HK-2 (cell line): ENCODE measurements at regions not wholly inside any gene's neighbourhood (a gene's known extent, or its start where the extent isn't known, plus 50 kb on each side); places are given as distances from the start of the nearest gene placed in this dataset.
"Not testable (repeated sequence)": the region's sequence is repeated elsewhere in the genome, so short reads cannot be mapped to it uniquely, and the experiment has no call there.

Experiments
- DNase-seq: peaks from one replicate; pipeline ENCODE4 v3.0.0-alpha.2; 2018; ENCODE audit not compliant: unreplicated experiment

DNA sequence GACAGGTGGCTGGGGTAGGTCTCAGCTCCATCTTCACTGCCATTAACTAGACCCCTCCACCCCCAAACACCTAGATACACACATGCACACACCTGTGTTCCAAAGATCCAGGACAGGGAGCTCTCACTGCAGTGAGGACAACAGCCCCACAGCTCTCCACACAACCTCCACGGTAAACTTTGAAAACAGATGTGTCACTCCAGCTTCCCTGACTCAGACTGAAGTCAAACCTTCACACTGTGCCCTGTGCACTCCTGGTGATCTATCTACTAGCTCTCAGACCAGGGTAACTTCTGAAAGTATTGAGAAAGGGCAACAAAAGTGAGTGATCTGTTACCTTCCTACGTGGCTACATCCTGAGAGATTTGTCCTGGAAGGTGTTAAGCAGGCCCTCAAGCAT lies 519.8 kb downstream of the XPNPEP1 start:
- DNase-seq = no peak

DNA sequence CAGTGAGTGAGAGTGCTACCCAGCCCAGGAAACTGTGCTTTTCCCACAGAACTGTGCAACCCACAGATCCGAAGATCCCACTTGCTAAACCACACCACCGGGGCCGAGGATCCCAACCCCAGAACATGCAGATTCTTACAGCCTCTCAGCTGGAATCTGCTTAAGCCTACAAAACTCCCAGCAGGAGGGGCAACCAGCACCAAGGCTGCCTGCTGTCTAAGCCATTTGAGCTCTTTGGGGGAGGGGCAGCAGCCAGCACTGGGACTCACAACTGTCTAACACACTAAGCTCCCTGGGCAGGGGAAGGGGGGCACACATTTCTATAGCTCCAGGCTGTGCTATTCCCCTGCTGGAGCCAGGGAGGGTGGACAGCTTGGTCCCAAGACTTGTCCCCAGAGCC lies 529.9 kb downstream of the XPNPEP1 start:
- DNase-seq = no peak

DNA sequence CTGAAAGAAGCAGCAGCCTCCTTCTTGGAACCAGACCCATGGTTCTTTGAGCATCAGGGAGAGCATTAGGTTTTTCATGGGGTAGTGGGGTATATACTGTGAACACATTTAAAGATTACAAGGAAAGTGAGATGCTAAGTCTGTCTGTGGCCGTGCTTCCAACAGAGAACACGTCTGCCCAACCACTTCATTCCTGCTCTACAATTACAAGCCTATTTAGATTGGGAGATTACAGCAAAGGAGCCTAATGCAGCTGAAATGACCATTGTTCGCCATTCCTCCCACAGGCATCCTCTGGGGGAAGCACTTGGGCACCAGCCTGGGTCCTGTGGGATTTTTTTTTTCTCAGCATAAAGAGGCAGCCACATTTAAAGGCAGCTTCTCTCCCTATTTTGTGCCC lies 536.4 kb downstream of the XPNPEP1 start:
- no peak for DNase-seq

DNA sequence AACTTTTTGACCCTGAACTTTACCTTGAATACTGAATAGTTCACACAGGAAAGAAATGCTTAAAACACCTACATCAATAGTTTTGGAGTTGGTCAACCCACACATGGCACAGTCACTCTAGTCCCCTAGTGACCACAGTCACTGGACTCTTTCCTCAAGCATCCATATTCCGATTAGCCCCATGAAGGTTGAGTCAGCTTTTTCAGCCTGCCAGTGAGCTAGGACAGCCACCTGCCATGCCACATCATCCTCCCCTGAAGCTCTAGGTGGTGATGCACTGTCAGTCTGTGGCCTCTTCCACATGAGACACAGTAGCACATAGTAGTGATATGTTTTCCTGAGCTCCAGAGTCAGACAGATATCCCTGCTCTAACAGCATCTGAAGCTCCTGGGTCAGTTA lies 537.2 kb downstream of the XPNPEP1 start:
- no peak for DNase-seq

DNA sequence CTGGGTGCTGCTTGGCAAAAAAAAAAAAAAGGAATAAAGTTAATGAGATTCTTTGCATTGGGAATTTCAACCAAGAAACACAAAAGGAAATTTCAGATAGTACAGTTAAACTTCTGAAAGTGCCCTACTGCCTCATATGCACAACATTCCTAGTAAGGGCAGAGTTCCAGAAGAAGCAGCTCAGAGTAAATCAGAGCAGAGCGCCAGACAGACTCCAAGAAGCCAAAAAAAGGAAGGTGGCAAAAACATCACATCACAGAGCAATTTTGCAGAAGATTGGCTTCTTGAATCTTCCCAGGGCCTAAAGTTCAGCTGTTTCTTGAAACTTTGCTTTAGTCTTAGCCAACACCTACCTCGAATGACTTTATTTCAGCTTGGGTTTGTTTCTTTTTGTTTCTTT lies 544.1 kb downstream of the XPNPEP1 start:
- no peak for DNase-seq

DNA sequence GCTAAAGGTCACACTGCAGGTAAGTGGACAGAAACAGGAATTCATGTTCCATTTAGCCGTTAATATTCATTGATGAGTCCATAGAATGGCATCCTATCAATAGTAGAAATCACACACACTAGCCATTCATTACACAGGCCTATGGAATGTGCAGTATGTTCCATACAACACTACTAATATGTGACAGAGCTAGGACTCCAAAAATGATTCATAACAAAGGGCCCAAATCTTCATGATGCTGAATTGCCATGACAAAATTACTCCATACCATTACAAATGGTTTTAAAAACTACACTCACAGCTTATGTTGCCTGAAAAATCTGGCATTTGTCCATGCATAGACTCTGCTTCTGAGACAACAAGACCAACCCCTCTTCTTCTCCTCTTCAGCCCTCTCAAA lies 549.1 kb downstream of the XPNPEP1 start:
- DNase-seq = no peak

DNA sequence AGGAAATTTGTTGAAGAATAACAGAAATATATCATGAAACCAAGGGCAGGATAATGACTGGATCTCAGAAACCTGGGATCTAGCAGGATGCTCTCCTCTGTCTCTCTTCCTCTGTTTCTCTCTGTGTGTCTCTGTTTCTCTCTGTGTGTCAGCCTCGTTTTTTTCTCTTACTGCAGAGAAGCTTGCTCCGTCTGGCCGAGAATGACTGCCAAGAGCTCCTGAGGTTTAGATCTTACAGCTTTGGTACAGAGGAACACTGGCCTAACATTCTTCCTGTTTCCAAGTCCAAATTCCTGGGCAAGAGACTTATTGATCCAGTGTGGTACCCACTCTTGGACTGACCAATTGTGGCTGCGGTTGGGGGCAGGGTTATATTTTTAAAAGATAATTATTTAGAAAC lies 564.0 kb downstream of the XPNPEP1 start:
- DNase-seq = no peak

DNA sequence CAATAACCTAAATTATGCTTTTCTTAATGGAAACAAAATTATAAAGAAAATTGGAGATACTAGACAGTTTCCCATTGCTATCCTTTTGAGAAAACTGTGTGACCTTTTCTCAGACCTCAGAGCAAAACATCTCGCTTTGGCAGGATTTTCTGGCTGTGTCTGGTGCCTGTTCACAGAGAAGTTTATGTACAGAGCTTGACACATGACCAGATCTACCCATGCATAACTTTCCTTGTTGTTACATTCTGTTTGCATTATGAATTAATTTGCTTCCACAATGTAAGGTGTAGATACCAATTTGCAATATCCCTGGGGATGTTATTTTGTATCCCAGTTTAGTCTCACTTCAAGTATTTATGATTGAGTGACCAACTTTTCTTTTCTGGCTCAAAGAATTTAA lies 565.0 kb downstream of the XPNPEP1 start:
- DNase-seq = no peak

DNA sequence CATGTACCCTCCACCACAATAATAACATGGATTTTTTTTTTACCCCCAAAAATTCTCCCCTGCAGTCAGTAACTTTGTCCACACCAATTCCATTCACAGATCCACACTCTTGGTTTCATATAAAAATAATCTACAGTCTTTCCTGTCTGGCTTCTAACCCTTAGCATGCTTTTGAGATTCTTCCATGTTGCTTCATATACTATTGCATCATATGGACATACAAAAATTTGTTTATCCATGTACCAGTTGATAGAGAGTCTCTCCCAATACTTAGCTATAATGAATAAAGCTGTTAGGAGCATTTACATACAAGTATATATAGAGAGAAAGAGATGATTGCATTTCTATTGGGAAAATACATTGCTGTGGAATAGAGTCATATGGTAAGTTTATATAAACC lies 575.0 kb downstream of the XPNPEP1 start:
- DNase-seq = no peak

DNA sequence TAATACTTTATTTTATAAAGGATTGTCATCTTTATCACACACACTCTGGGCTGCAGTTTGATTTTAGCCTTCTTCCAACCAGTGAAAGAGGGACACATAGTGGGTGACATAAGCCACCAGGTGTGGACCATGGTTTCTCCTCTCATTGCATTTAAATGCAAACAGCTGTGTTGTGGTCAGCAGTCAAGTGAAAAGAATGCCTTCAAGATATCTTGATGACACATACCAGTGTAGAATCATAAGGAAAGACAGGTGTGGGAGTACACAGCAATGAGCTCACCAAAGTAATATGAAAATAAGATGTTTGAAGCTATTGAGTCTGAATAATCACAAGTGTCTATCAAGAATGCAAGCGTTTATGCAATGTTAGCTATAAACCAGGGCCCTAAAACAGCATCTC lies 580.0 kb downstream of the XPNPEP1 start:
- DNase-seq = no peak

DNA sequence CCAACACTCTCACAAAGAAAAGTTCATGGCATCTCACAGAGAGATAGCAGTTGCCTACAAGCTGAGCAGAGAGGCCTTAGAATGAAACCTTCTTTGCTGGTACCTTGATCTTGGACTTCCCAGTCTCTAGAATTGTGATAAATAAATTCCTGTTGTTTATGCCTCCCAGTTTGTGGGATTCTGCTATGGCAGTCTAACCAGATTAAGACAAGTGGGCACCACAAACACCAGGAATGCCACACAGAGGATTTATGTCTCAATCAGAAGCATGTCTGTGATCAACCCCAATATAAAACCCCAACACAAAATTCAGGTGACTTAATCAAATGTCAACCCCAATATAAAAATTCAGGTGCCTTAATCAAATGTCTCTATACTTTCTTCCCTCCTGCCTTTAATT lies 581.3 kb downstream of the XPNPEP1 start:
- DNase-seq = no peak

DNA sequence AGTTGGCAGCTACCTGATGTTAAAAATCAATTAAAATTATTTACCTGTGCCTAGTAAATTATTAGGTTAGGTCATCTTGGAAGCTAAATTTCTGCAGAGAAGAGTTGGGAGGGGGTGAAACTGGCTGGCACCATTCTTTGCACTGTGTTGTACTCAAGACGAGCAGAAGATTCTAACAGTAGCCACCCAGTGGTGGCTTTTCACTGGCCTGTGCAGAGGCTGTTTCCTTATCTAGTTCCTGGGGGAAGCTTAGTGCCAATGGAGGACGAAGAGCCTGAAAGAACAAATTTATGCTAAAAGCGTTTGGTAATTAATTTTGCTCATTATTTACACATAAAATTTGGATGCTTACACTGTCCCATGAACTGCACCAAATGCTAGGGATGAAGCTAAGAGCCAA lies 595.3 kb downstream of the XPNPEP1 start:
- no peak for DNase-seq

DNA sequence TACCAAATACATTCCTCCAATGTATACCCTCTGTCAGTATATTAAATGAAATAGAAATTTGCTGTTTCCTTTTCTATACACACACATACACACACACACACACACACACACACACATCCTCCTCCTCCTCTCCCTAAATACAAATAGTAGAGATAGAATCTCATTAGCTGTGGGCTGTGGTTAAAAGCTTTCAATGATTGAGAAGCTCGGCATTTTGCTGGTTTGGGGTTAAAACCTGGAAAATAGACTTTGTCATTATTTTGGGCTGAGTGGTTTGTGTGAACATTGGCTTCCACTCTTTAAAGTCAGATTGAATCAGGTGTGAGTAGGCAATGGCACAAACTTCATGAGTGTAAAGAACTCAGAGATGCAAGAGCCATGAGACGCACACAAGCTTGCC lies 596.0 kb downstream of the XPNPEP1 start:
- DNase-seq = no peak

DNA sequence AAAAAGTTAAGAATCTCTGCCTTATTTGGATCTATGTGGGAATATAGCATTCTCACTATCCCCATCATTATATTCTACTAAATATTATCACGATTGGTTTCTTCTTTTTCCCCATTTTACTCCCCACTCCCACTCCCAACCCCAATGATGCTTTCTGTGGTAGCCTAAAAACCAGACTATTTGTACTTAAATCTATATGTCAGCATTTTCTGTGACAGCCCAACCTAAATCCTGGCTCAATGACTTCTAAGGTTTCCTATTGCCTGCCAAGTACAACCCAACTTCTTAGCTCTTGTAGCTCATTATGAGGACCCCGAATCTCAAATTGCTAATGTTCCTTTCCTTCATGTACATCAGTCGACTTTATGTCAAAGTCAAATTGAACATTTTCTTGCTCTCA lies 598.6 kb downstream of the XPNPEP1 start:
- DNase-seq = no peak

DNA sequence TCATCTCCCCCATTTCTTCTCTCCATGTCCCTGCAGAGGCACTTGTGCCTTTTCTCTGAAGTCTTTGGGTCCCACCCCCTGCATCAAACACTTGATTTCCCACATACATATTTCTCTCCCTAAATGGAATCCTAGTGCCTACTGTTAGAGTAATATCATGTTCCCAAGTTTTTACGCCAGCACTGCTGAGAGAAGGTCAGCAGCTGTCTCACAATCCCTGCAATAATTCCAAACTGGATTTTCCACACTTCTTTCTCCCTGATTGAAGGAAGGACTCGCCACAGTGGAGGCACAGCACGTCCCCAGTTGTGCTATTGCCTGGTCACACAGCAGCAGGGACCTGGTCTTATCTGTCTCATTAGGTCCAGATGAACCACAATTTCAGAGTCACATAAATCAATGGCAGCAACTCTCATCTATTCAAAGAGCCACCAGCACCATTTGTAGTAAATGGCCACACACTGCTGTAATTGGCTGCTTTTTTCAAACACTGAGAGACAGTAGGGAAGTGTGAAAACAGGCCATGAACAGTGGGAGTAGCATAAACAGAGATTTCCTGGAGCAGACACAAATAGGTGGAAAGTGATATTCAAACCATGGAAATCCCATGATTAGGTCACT lies 605.5 kb downstream of the XPNPEP1 start:
- DNase-seq = no peak

DNA sequence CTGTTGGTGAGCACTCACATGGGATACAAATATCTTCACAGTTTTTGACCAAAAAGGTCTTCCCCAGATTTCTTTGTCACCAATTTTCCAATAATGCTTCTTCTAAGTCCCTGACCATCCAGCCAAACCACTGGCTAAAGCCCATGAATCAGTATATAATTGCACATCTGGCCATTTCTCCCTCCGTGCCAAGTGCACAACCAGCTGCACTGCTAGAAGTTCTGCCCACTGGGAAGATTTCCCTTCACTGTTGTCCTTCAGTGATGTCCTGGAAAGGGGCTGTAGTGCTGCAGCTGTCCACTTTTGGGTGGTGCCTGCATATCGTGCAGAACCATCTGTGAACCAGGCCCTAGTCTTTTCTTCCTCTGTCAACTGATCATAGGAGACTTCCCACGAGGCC lies 609.3 kb downstream of the XPNPEP1 start:
- not testable (repeated sequence) for DNase-seq

DNA sequence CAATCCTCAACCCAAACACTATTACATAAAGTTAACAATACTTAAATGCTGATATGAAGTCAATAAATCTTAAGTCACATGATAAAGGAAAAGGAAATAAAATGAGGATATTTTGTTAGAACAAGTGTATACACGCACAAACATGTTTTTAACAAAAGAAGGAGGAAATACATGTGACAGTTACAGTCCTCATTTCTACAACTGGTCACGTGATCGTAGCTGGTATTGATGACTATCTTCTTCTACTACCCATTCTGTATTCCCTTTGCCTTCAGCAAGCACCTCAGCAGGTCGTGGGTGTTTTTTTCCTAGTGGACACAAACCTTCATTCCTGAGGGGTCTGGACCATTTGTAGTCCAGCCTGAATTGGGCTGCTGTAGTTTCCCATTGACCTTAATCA lies 610.8 kb downstream of the XPNPEP1 start:
- DNase-seq = not testable (repeated sequence)

DNA sequence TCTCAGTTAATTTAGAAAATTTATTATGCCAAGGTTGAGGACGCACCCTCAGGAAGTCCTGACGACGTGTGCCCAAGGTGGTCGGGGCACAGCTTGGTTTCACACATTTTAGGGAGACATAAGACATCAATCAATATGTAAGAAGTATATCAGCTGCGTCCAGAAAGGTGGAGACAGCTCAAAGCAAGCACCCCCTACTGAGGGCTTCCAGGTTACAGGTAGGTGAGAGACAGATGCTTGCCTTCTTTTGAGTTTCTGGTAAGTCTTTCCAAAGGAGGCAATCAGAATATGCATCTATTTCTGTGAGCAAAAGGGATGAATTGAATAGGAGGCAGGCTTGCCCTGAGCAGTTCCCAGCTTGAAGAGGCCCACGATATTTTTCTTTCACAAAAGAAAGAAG lies 614.3 kb downstream of the XPNPEP1 start:
- no peak for DNase-seq

DNA sequence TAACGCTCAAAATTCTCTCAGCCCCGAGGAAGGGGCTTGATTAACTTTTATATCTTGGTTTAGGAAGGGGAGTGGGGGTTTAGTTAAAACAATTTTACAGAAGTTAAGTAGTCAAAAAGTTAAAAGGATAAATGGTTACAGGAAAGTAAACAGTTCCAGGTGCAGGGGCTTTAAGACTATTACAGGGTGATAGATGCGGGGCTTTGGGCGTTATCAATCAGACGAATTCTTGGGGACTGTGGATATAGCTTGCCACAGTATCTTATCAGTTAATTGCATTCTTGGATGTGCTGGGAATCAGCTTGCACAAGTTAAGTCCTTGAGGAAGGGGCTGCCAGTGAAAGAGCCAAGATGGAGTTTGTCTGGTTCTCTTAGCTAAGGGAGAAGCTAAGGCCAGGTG lies 616.2 kb downstream of the XPNPEP1 start:
- DNase-seq = not testable (repeated sequence)

DNA sequence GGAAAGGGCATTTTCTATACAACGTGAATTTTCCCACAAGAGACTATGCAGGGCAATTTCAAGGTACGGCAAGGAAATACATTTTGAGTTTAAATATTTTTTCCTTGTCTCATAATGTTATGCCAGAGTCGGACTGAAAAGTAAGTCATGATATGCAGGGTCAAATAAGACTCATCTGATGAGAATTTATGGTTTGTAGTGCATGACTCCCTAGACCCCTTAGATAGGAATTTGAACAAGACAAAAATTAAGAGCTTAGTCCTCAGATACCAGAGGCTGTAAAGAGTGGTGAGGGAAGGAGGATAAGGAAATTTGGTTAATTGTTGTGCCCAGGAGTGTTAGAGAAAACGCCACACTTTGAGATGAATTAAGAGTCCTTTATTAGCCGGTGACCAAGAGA lies 616.6 kb downstream of the XPNPEP1 start:
- DNase-seq = no peak

DNA sequence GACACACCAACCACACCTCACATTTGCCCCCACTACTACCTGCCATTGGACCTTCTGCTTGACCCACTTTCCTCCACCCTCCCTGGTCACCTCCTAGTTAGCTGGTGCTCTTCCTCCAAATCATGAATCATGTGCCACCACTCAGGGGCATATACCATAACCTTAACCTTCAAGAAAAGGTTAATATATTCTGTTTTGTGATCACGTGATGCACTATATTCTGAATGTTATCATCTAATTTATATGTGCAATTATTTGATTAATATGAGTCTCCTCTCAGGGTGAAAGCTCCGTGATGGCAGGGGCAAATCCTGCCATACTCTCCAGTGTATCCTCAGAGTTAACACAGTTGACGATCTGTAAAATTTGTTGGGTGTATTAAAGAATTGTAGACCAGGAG lies 635.5 kb downstream of the XPNPEP1 start:
- DNase-seq = no peak

DNA sequence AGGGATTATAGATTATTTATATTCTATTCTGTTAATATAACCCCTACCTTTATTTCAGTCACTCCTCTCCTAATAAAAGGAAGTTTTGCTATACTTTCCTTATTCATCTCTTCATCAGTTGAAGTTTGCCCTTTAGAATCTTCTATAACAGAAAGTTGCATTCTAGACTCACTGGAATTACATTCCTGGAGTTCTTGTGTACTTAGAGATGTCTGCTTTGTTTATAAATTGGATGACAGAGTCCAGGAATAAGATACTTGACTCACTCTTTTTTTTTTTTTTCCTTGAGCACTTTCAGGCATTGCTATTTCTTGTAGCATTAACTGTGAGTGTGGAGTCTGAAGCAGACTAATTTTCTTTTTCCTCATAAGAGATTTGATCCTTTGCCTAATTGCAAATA lies 640.8 kb downstream of the XPNPEP1 start:
- no peak for DNase-seq

DNA sequence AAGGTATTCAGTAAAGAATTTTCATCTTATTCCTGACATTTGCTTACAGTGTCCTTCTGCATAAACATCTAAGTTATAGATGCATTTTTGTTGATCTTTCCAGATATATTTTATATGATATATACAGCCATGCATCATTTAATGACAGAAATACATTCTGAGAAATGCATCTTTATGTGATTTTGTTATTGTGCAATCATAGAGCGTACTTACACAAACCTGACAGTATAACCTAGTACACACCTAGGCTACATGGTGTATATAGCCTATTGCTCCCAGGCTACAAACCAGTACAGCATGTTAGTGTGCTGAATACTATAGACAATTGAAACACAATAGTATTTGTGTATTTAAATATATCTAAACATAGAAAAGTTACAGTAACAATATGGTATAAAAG lies 642.0 kb downstream of the XPNPEP1 start:
- no peak for DNase-seq

DNA sequence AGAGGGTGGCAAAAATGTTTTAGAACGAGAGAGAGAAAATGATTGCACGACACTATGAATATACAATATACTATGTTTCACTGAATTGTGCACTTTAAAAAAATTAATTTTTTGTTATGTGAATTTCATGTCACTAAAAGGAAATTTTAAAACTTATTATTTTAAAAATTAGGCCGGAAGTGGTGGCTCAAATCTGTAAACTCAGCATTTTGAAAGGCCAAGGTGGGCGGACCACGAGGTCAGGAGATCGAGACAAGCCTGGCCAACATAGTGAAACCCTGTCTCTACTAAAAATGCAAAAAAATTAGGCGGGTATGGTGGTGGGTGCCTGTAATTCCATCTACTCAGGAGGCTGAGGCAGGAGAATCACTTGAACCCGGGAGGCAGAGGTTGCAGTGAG lies 642.5 kb downstream of the XPNPEP1 start:
- DNase-seq = no peak

DNA sequence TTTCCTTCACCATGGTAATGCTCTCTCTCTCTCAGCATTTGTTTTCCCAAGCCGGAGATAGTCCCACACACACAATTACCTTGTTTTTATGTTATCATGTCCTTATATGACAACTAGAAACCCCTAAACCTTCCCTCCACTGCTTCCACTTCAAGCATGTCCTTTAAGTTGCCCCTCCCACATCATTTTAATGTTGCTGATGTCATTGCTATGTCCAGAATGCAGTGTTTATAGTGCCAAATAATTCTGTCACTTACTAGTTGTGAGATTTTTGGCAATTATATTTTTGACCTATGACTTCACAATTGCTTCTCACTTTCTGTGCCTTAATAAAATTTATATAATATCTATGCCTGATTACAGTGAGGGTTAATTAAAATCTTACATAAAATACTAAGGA lies 645.9 kb downstream of the XPNPEP1 start:
- no peak for DNase-seq
